ENCODE measurements at regions not wholly inside any gene's neighbourhood (a gene's known extent, or its start where the extent isn't known, plus 50 kb on each side); places are given as distances from the start of the nearest gene placed in this dataset.

DNA sequence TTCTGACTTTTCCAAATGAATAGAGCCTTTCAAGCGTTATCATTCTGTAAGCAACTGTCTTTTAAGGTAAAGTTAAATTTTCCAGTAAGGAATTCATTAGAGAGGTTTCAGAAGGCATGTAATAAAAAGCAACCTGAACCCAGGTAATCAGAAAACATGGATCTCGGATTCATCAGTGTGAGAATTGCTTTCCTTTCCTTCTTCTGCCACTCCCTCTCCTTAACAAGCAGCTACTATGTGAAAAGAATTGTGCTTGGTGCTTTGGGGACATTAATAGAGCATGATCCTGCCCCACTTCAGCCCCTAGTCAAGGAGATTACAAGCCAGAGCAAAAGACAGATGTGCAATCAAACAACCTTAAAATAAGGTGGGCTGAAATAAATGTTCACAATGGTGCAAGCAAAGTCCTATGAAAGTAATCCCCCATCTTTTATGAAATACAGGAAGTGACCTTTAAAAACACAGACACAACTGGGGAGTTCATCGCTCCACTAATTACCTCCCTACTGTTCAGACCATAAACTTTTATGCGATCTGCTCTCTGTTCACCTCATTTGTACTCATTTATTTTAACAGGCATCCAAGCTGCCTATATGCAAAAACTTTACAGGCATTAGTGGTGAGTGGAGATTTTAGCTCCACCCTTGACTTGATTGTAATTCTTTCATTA, 122.9 kb upstream of the RASGEF1B start:
- Histone ChIP-seq H4K8ac (ENCODE audit: extremely low read depth, insufficient read depth, low read length) (no peak overlapping the region), H2BK120ac (replicated peaks; ENCODE audit: low read depth, low read length) (no peak overlapping the region), H3K4me2 (ENCODE audit: insufficient read depth in 1 of 2, low read depth in 2 of 2, low read length in 2 of 2) (no peak overlapping the region), H3K14ac (ENCODE audit: insufficient read length) (no peak overlapping the region), H2BK12ac (ENCODE audit: low read depth, low read length) (no peak overlapping the region), H2BK15ac (ENCODE audit: low read length) (no peak overlapping the region), H3K23ac (ENCODE audit: insufficient read length) (no peak overlapping the region), H4K20me1 (replicated peaks in 1 of 2; ENCODE audit: control insufficient read depth in 1 of 2, insufficient read depth in 2 of 2, low read length in 2 of 2) (no peaks in the 10 kb centered on the region), H3K18ac (ENCODE audit: extremely low read depth, low read length) (no peak overlapping the region), H2AK5ac (ENCODE audit: low read depth, low read length) (no peak overlapping the region), H3K27ac (ENCODE audit: low read depth, low read length) (no peak overlapping the region), H2BK5ac (ENCODE audit: low read depth, low read length) (no peak overlapping the region), H3K9me3 (ENCODE audit: insufficient read depth in 2 of 2, low read depth in 1 of 2, low read length in 1 of 2) (no peaks in the 10 kb centered on the region; a peak in 1 of 4 replicates), H4K5ac (ENCODE audit: insufficient read length, low read depth, low read length) (no peak overlapping the region), H4K91ac (replicated peaks; ENCODE audit: insufficient read length, low read length) (no peak overlapping the region), H3K79me2 (ENCODE audit: control insufficient read depth in 1 of 2, insufficient read depth in 2 of 2, low read length in 2 of 2) (no peaks in the 10 kb centered on the region), H2AFZ (ENCODE audit: low read length) (no peak overlapping the region), H3K4ac (replicated peaks; ENCODE audit: insufficient read length, low read depth, low read length) (no peak overlapping the region), H3K4me1 (replicated peaks in 1 of 4; ENCODE audit: control insufficient read depth in 3 of 4, insufficient read depth in 4 of 4, low read length in 3 of 4) (no peaks in the 10 kb centered on the region), H3K27me3 (replicated peaks in 1 of 4; ENCODE audit: control insufficient read depth in 3 of 4, extremely low read depth in 1 of 4, insufficient read depth in 3 of 4, low read length in 3 of 4) (no peaks in the 10 kb centered on the region), H3K79me1 (ENCODE audit: low read depth, low read length) (no peaks in the 10 kb centered on the region), H3K9ac (replicated peaks in 1 of 4; ENCODE audit: extremely low read depth in 1 of 4, low read depth in 3 of 4, low read length in 3 of 4) (no peak overlapping the region), H3K36me3 (ENCODE audit: control insufficient read depth in 2 of 4, insufficient read depth in 4 of 4, low read length in 3 of 4) (no peaks in the 10 kb centered on the region), H3K56ac (replicated peaks; ENCODE audit: insufficient read length, low read depth, low read length) (no peak overlapping the region), H3K4me3 (ENCODE audit: extremely low read depth in 1 of 4, insufficient read depth in 2 of 4, low read depth in 3 of 4, low read length in 4 of 4) (no peak overlapping the region), H2BK20ac (ENCODE audit: low read length) (no peak overlapping the region), H3K23me2 (ENCODE audit: low read depth, low read length) (no peaks in the 10 kb centered on the region)
- FAIRE-seq (no peak), DNase-seq (ENCODE audit: low read depth in 1 of 2, low spot score in 2 of 2) (no peak)
- 89% methylated on average over 4 of the region's 4 CpGs; no CpG with 5 or more reads in 1 of the 2 experiments for WGBS, 2 experiments (ENCODE audit: extremely low coverage in 1 of 2, insufficient coverage in 1 of 2, insufficient read length in 1 of 2, insufficient replicate concordance in 2 of 2, low coverage in 1 of 2, low lambda C conversion rate in 2 of 2, missing lambda C conversion rate in 1 of 2)
- POLR2A ChIA-PET (ENCODE audit: partially characterized antibody), result no interaction called here
- CTCF ChIA-PET (ENCODE audit: partially characterized antibody), result no interaction called here
- no peak for TF ChIP-seq KDM1A (IDR thresholded peaks at IDR 0.05; ENCODE audit: borderline replicate concordance, low read length)
- TF ChIP-seq NRF1 (IDR thresholded peaks at IDR 0.05; ENCODE audit: low read depth, low read length), result no peak
- TF ChIP-seq RBBP5 (IDR thresholded peaks at IDR 0.05; ENCODE audit: borderline replicate concordance, low read depth, low read length), result no peak
- TF ChIP-seq CEBPB (IDR thresholded peaks at IDR 0.05; ENCODE audit: low read depth, low read length), result no peak
- TF ChIP-seq SP1 (IDR thresholded peaks at IDR 0.05; ENCODE audit: low read depth, low read length), result no peak
- no peak for TF ChIP-seq MAX (IDR thresholded peaks at IDR 0.05)
- no peak for TF ChIP-seq RXRA (IDR thresholded peaks at IDR 0.05; ENCODE audit: insufficient read depth, low read depth, low read length)
- TF ChIP-seq TBP (IDR thresholded peaks at IDR 0.05; ENCODE audit: low read depth, low read length), result no peak
- TF ChIP-seq BACH1 (IDR thresholded peaks at IDR 0.05; ENCODE audit: low read length), result no peak
- TF ChIP-seq SIX5 (IDR thresholded peaks at IDR 0.05; ENCODE audit: low read depth, low read length), result no peak
- no peak for TF ChIP-seq SP4 (IDR thresholded peaks at IDR 0.05; ENCODE audit: low read length)
- TF ChIP-seq CTCF (IDR thresholded peaks at IDR 0.05; ENCODE audit: control extremely low read depth in 1 of 3, insufficient read depth in 1 of 3, low read depth in 1 of 3, low read length in 3 of 3), result no peak
- no peak for TF ChIP-seq CHD1 (IDR thresholded peaks at IDR 0.05; ENCODE audit: low read depth, low read length)

Data from H1 (cell line).